Midbrain (tissue), 1 donor: ENCODE measurements at regions not wholly inside any gene's neighbourhood (a gene's known extent, or its start where the extent isn't known, plus 50 kb on each side); places are given as distances from the start of the nearest gene placed in this dataset.

Experiments
- DNase-seq: peaks from one replicate; lab custom pipeline; 2025; lab: John Stamatoyannopoulos, UW

- DNase-seq: no peak
These were observed 270.8 kb downstream of the FOXG1 start for GRCh38 chr14:29037411-29037810.

- no peak for DNase-seq
These were observed 272.6 kb downstream of the FOXG1 start for GRCh38 chr14:29039171-29039570.

- DNase-seq: no peak
These were observed 276.0 kb downstream of the FOXG1 start for GRCh38 chr14:29042551-29042950.

- DNase-seq: no peak
These were observed 277.1 kb downstream of the FOXG1 start for GRCh38 chr14:29043737-29044136.

- no peak for DNase-seq
These were observed 278.6 kb downstream of the FOXG1 start for GRCh38 chr14:29045237-29045636.

GRCh38 chr14:29054119-29054518 is 287.5 kb downstream of the FOXG1 start:
- no peak for DNase-seq

GRCh38 chr14:29056041-29056566 is 289.5 kb downstream of the FOXG1 start:
- DNase-seq: no peak

GRCh38 chr14:29061702-29062101 is 295.1 kb downstream of the FOXG1 start:
- DNase-seq: no peak

- no peak for DNase-seq
These were observed 295.9 kb downstream of the FOXG1 start for GRCh38 chr14:29062466-29062865.

- no peak for DNase-seq
These were observed 296.4 kb downstream of the FOXG1 start for GRCh38 chr14:29062976-29063375.

GRCh38 chr14:29064305-29064900 is 297.8 kb downstream of the FOXG1 start:
- no peak for DNase-seq

- DNase-seq: no peak
These were observed 302.6 kb downstream of the FOXG1 start for GRCh38 chr14:29069228-29069627.

- DNase-seq: no peak
These were observed 309.2 kb downstream of the FOXG1 start for GRCh38 chr14:29075761-29076160.

- DNase-seq: no peak
These were observed 311.3 kb downstream of the FOXG1 start for GRCh38 chr14:29077916-29078315.

- DNase-seq: no peak
These were observed 312.4 kb downstream of the FOXG1 start for GRCh38 chr14:29078810-29079522.

- DNase-seq: no peak
These were observed 319.0 kb downstream of the FOXG1 start for GRCh38 chr14:29085546-29085945.

GRCh38 chr14:29089849-29090248 is 323.3 kb downstream of the FOXG1 start:
- no peak for DNase-seq

- no peak for DNase-seq
These were observed 325.5 kb downstream of the FOXG1 start for GRCh38 chr14:29092121-29092520.

GRCh38 chr14:29097476-29097875 is 330.9 kb downstream of the FOXG1 start:
- peak; percentile 5 for DNase-seq

- no peak for DNase-seq
These were observed 332.1 kb downstream of the FOXG1 start for GRCh38 chr14:29098656-29099055.

GRCh38 chr14:29102266-29102665 is 335.7 kb downstream of the FOXG1 start:
- DNase-seq: no peak

- no peak for DNase-seq
These were observed 336.4 kb downstream of the FOXG1 start for GRCh38 chr14:29102996-29103395.

- DNase-seq: no peak
These were observed 342.3 kb downstream of the FOXG1 start for GRCh38 chr14:29108908-29109307.

GRCh38 chr14:29109589-29109988 is 343.0 kb downstream of the FOXG1 start:
- DNase-seq: no peak
